ENCODE measurements at regions not wholly inside any gene's neighbourhood (a gene's known extent, or its start where the extent isn't known, plus 50 kb on each side); places are given as distances from the start of the nearest gene placed in this dataset.

- no peak for TF ChIP-seq CTCF (IDR thresholded peaks at IDR 0.05)
- TF ChIP-seq POLR2A (IDR thresholded peaks at IDR 0.05), result no peak
Observed at GRCh38 chr14:86712176-86712575, 1182.2 kb downstream of the FLRT2 start.

Data from adrenal gland (tissue), 5 donors.